MG63 (cell line): ENCODE measurements at regions not wholly inside any gene's neighbourhood (a gene's known extent, or its start where the extent isn't known, plus 50 kb on each side); places are given as distances from the start of the nearest gene placed in this dataset.

Experiments used
- DNase-seq: peaks from one replicate; pipeline ENCODE4 v3.0.0-alpha.2; 2020
- H3K27me3 ChIP-seq: fragments of 250-450 bp; sonication (Bioruptor Pico); 2 replicates; pipeline ENCODE4 v1.5.1; 2020; ENCODE audit warnings: mild to moderate bottlenecking, moderate library complexity
- H3K36me3 ChIP-seq: fragments of 250-450 bp; sonication (Bioruptor Pico); 2 replicates; pipeline ENCODE4 v1.5.1; 2020; ENCODE audit warnings: mild to moderate bottlenecking, moderate library complexity
- H3K4me3 ChIP-seq: fragments of 250-450 bp; sonication (Bioruptor Pico); 2 replicates; pipeline ENCODE4 v1.5.1; 2020; ENCODE audit warnings: mild to moderate bottlenecking, moderate library complexity
- H3K9me3 ChIP-seq: fragments of 250-450 bp; sonication (Bioruptor Pico); 2 replicates; pipeline ENCODE4 v1.5.1; 2020; ENCODE audit warnings: mild to moderate bottlenecking, moderate library complexity

DNA sequence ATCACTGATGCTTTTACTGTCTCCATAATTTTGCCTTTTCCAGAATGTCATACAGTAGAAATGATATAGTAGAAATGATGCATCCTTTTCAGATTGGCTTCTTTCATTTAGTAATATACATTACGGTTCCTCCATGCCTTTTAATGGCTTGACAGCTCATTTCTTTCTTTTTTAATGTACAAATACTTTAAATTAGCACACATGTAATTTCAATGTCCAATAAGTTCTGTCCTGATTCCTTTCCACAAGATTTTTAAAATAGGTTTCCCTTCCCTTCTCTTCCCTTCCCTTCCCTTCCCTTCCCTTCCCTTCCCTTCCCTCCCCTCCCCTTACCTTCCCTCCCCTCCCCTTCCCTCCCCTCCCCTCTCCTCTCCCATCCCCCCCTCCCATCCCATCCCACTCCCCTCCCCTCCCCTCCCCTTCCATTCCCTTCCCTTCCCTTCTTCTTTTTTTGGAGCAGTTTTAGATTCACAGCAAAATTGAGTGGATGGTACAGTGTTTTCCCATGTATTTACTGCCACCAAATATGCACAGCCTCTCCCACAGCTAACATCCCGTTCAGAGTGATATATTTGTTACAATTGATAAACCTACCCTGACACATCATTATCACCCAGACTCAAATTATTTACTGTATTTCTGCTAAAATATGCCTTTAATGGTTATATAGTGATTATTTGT, 398.8 kb downstream of the RNF144B start:
- Histone ChIP-seq H3K4me3 (no peak overlapping the region), H3K36me3 (no peaks in the 10 kb centered on the region), H3K27me3 (no peaks in the 10 kb centered on the region), H3K9me3 (no peaks in the 10 kb centered on the region)
- DNase-seq, result no peak

DNA sequence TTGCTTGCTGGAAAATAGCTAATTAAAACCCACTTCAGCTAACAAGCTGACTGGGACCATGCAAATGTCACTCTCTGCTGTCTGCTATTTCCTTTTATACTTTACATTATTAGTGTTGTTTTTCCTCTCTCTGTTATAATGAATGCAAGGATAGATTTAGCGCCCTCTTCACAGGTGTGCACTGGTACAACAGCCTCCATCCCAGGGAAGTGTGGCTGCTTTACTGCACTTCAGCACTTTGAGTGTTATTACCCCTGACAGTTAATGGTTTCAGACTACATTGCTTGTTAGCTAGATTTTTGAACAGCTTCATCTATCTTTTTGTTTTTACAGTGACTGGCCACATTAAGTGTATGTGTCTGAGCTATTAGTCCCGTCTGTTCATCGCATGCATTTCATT, 405.7 kb downstream of the RNF144B start:
- no peaks in the 10 kb centered on the region for H3K9me3 ChIP-seq
- no peaks in the 10 kb centered on the region for H3K36me3 ChIP-seq
- no peak overlapping the region for H3K4me3 ChIP-seq
- no peaks in the 10 kb centered on the region for H3K27me3 ChIP-seq
- no peak for DNase-seq

DNA sequence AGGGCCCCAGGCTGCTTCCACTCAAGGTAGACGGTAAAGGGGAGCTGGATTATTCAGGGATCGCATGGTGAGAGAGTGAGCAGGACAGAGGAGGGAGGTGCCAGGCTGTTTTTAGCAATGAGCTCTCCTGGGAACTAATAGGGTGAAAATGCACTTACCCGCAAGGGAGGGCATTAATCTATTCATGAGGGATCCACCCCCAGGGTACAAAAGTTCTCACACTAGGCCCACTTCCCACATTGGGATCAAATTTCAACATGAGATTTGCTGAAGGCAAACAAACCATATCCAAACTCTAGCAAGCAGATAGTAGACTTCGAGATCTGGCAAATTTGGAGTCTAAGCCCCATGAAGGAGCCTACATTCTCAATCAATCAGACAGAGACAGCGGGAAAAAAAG, 408.6 kb downstream of the RNF144B start:
- no peaks in the 10 kb centered on the region for H3K9me3 ChIP-seq
- no peaks in the 10 kb centered on the region for H3K27me3 ChIP-seq
- DNase-seq, result no peak
- no peaks in the 10 kb centered on the region for H3K36me3 ChIP-seq
- H3K4me3 ChIP-seq, result no peak overlapping the region

DNA sequence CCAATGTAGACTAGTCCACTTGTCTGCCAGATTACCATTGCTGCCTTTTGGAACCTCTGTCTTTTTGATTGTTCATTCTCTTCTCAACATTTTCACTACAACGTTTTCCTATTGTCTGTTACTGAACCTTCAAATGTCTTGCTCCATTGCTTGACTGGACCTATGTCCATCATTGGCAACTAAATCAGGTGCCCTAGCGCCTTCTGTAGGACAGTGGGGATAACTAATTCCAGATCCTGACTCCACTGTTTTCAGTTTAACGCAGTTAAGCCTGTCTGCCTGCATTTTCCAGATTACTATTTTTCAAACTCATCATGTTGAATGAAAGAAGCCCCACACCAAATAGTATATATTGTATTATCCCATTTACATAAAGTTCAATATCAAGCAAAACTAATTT, 433.6 kb downstream of the RNF144B start:
- Histone ChIP-seq H3K4me3 (no peak overlapping the region), H3K27me3 (no peaks in the 10 kb centered on the region), H3K36me3 (no peaks in the 10 kb centered on the region), H3K9me3 (peaks cover 9% of the 10 kb centered on the region; the same call in 1 of the 2 replicates)
- no peak for DNase-seq

DNA sequence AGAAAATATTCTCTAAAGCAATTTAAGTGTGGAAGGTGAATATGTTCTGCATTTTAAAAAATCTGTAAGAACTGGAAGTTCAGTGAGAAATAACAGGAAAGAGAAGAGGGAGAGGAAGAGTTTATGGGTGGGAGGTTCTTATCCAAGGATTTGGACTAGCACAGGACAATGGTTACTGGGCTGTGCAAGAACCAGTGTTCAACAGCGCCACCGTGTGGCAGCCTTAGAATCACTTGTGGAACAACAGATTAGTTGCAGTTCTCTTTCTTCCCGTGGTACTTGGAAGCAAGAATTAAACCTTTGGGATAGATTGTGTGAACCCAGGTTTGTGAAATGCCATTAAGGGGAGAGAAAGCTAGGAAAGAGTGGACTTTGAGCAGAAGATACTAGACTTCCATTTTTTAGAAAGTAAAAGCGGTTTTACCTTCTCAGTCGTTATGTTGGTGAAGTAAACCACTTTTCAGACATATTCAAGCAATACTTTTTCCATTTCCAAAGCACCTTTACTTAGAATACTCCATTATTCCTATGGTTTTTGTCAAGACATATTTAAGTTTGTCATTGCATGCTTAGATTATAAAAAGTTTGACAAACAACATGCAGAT, 436.7 kb downstream of the RNF144B start:
- DNase-seq, result peak; percentile 23
- H3K9me3 ChIP-seq, result peaks cover 9% of the 10 kb centered on the region; the same call in 1 of the 2 replicates
- no peaks in the 10 kb centered on the region for H3K36me3 ChIP-seq
- no peaks in the 10 kb centered on the region for H3K27me3 ChIP-seq
- no peak overlapping the region for H3K4me3 ChIP-seq

DNA sequence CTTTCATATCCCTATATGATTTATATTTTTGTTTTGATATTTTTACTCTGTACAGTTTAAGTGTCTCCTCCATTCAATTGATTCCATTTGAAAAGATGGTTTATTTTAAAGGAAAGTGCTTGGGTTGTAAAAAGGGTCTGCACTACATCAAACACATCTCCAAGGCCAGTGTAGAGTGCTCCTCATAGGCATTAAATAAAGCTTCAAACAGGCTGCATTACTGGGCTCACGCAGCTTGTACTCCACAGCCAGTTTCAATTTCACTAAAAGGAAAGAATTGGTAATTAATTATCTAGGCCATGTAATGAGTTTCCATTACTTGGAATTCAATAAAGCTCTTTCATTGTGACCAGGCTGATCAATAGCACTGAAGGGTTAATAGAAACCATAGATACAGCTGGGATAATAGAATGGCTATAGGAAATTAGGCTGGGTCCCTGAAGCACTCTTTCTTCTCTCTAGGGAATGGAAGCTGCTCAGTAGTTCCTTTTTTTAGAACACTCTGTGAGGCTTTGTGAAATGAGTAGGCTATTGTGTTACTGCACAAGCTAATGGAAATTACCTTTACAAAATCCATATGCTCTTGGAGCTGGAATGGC, 442.2 kb downstream of the RNF144B start:
- H3K27me3 ChIP-seq, result no peaks in the 10 kb centered on the region
- no peak for DNase-seq
- H3K36me3 ChIP-seq, result no peaks in the 10 kb centered on the region
- H3K4me3 ChIP-seq, result no peak overlapping the region
- H3K9me3 ChIP-seq, result no peaks in the 10 kb centered on the region

DNA sequence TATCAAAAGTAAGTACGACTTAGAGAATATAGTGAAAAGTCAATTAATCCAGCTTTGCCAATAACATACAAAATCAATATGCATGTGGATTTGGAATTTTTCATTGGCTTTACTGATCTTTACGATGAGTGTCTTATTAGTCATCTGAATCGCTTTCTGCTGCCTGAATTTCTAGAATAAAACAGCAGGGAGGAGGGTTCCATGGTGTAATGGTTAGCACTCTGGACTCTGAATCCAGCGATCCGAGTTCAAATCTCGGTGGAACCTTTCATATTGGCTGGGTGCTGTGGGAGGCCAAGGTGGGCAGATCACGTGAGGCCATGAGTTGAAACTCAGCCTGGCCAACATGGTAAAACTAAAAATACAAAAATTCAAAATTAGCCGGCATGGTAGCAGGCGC, 448.8 kb downstream of the RNF144B start:
- H3K27me3 ChIP-seq, result no peaks in the 10 kb centered on the region
- no peak for DNase-seq
- H3K9me3 ChIP-seq, result no peaks in the 10 kb centered on the region
- H3K4me3 ChIP-seq, result no peak overlapping the region
- no peaks in the 10 kb centered on the region for H3K36me3 ChIP-seq

DNA sequence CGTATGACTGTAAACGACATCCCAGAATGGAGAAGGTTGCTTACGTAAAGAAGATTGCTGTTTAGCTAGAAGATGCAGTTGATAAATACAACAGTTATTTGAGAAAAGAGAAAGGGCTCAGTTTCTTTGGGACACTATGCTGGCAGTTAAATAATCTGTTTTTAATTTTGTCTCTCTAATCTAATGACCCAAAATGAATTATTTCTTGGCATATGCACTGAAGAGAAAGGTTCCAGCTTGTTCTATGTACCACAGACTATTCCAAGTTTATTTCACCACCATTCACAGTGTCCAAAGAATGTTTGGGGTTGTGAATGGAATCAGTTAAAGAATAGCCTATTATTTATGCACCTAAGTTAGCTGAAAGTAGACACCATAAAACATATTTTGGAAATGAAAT, 449.9 kb downstream of the RNF144B start:
- DNase-seq, result no peak
- H3K4me3 ChIP-seq, result no peak overlapping the region
- H3K27me3 ChIP-seq, result no peaks in the 10 kb centered on the region
- H3K9me3 ChIP-seq, result no peaks in the 10 kb centered on the region
- H3K36me3 ChIP-seq, result no peaks in the 10 kb centered on the region

DNA sequence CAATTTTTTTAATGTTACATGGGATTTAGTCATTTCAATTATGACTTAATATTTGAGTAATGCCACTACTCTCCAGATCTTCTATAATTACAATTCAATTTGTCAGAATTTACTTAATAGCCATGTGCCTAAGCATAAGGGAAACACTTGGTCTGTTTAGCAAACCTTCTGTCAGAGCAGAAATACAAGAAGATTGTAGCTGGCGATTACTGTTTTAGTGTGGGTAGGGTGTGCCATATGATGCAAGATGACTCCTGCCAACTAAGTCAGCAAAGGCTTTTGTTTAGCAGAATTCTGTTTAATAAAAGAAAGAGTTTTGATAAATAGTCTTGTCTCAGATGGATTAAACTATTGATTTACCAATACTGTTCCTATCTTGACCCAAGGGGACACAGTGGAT, 455.4 kb downstream of the RNF144B start:
- Histone ChIP-seq H3K9me3 (no peaks in the 10 kb centered on the region), H3K4me3 (no peak overlapping the region), H3K36me3 (no peaks in the 10 kb centered on the region), H3K27me3 (no peaks in the 10 kb centered on the region)
- no peak for DNase-seq

DNA sequence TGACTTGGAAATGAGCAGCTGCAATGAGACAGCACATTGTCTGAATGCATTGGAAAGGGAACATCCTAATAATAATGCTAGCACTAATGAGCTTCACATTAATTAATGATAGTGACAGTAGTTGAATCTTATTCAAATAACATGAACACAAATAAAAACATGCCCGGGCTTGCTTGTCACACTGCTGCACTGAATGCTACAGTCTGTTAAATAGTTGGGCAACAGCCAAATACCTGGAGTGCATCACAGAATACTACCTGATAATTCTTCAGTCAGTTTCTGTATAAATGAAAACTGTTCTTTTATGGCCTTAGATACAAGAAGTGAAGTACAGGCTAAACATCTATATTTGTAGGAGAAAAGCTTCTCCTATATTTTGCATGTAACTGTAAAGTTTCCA, 458.7 kb downstream of the RNF144B start:
- H3K27me3 ChIP-seq, result no peaks in the 10 kb centered on the region
- no peaks in the 10 kb centered on the region for H3K9me3 ChIP-seq
- no peak overlapping the region for H3K4me3 ChIP-seq
- H3K36me3 ChIP-seq, result no peaks in the 10 kb centered on the region
- DNase-seq, result no peak

DNA sequence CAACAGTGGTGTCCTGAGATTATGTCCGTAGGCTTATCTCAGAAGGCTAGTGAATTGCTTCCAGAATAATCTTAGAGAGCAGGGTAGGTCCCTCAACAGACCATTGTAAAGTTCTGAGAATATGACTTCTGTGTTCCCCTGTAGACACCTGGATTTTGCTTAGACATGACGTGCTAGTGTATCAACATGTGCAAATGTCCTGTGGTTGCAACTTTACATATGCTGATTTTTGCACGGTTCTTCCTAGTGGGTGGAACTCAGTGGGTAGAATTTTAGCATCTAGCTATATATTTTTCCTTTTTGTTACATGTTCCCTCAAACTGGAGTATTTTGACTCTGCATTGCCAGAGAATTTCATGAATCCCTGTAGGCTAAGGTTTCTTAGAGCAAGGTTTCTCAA, 459.2 kb downstream of the RNF144B start:
- DNase-seq, result no peak
- no peaks in the 10 kb centered on the region for H3K27me3 ChIP-seq
- H3K9me3 ChIP-seq, result no peaks in the 10 kb centered on the region
- H3K4me3 ChIP-seq, result no peak overlapping the region
- H3K36me3 ChIP-seq, result no peaks in the 10 kb centered on the region

DNA sequence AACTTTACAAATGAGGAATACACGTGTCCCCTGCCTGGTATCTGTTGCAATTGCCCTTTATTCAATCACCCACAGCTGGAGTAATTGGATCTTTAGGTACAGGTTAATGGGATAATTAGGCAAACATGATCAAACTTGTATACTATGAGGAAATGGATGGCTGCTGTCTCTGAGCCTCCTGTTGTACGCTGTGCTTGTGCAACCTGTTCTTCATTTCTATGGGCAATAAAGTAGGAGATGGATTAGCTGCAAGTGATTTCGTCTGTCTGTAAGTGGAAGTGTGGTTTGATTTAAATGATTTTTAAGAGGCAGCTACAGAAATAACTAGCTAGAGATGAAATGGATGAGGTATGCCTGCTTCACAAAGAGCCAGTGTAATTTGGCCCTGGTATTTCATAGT, 474.1 kb downstream of the RNF144B start:
- no peaks in the 10 kb centered on the region for H3K36me3 ChIP-seq
- no peak for DNase-seq
- no peaks in the 10 kb centered on the region for H3K27me3 ChIP-seq
- H3K4me3 ChIP-seq, result no peak overlapping the region
- no peaks in the 10 kb centered on the region for H3K9me3 ChIP-seq

DNA sequence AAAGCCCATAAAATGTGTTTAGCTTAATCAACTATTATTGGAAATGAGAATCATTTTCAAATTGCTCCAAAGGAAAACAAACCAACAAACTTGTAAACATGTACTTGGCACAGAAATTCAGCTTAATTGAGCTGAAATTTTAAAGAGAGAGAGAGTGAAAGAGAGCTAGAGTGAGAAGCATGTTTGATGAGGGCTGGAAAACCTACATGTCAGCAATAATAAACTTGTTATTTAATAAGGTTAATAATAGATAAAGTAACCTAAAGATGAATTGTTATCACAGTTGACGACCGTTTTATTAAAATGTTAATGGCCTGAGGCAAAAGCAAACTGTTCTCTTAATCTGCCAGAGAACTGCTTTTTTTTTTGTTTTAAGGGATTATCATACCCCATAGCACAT, 496.1 kb downstream of the RNF144B start:
- H3K9me3 ChIP-seq, result no peaks in the 10 kb centered on the region
- no peak for DNase-seq
- no peaks in the 10 kb centered on the region for H3K36me3 ChIP-seq
- H3K4me3 ChIP-seq, result no peak overlapping the region
- no peaks in the 10 kb centered on the region for H3K27me3 ChIP-seq

DNA sequence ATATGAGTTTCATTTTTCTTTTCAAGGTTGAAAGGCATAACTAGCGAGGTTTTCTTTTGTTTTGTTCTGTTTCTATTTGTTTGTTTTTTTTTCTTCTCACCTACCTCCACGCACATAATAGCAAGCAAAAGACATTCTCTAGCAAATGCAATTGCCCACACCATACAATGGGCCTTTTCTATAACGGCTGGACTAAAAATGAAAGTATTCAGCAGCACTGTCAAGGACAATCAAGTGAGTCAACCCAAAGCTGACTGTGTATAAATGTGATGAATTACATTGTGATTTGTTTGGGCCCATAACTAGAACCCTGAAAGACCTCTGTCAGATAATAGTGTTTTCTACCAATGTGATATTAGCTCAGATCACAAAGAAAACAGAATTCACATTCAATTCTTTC, 496.7 kb downstream of the RNF144B start:
- DNase-seq, result no peak
- Histone ChIP-seq H3K9me3 (no peaks in the 10 kb centered on the region), H3K27me3 (no peaks in the 10 kb centered on the region), H3K4me3 (no peak overlapping the region), H3K36me3 (no peaks in the 10 kb centered on the region)

DNA sequence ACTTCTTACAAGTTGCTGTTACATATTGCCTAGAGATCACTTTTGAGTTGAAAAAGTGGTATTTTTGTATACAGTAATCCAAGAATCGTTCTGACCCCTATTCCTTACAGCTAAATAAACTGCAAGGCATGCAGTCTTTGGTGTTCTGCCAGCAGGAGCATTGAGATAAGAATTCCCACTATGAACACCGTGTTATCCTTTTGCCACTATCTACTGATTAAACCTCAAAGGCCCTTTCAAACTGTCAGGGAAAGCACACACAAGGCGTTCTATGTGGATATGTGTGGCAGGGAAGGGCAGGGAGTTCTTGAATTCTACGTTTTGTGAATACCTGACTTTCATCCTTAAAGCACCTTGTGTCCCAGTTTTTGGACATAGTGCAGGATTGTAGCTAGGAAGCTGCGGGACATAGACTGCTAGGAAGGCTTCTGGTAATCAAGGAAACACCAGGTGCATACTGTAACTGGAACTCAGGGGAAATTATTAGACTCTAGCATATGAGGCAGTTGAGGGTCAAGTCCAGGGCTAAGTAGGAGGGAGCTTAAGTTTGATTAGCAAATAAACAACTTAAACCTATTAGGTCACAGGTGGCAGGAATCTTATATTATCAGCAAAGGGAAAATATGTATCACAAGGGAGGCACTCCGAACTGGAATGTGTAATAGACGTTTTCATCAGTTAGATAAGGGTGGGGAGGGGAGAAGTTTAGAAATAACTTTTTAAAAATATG, 506.6 kb downstream of the RNF144B start:
- no peaks in the 10 kb centered on the region for H3K36me3 ChIP-seq
- no peaks in the 10 kb centered on the region for H3K9me3 ChIP-seq
- H3K4me3 ChIP-seq, result no peak overlapping the region
- DNase-seq, result no peak
- no peaks in the 10 kb centered on the region for H3K27me3 ChIP-seq

DNA sequence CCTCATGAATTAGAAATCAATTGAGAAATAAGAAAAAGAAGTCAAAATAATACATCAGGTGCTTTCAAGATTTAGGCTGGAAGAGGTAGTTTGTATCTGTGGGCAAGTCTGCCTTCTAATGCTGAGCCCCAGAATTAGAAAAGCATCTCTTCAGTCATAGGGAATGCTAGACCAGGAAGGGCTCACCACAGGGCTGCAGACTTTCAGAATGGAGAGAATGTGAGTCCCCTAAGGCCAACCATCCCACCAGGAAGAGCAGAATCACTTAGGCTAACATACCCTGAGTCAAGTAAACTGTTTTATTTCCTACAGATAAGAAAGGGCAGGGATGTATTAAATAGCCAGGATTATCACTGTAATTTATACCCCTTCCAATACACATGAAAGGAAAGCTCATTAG, 510.2 kb downstream of the RNF144B start:
- no peak for DNase-seq
- no peaks in the 10 kb centered on the region for H3K27me3 ChIP-seq
- no peaks in the 10 kb centered on the region for H3K9me3 ChIP-seq
- no peak overlapping the region for H3K4me3 ChIP-seq
- H3K36me3 ChIP-seq, result no peaks in the 10 kb centered on the region

DNA sequence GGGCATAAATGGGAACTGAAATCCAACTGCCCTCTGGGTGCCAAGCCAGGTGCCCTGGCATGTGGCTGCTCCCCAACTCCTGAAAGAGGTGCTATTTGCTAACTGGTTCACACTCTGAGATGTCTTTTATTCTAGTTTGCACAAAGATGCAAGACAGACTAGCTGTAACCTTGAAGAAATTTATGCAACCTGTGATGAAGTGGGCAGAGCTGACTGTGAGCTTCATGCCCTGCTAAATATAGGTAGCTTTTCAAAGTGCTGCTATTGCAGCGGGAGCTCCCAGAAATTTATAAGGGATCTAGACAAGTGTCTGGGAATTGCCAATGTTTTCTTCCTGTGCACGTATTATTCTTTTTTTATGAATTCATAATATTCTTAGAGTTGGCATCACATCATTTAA, 517.5 kb downstream of the RNF144B start:
- Histone ChIP-seq H3K27me3 (no peaks in the 10 kb centered on the region), H3K9me3 (no peaks in the 10 kb centered on the region), H3K36me3 (no peaks in the 10 kb centered on the region), H3K4me3 (no peak overlapping the region)
- no peak for DNase-seq

DNA sequence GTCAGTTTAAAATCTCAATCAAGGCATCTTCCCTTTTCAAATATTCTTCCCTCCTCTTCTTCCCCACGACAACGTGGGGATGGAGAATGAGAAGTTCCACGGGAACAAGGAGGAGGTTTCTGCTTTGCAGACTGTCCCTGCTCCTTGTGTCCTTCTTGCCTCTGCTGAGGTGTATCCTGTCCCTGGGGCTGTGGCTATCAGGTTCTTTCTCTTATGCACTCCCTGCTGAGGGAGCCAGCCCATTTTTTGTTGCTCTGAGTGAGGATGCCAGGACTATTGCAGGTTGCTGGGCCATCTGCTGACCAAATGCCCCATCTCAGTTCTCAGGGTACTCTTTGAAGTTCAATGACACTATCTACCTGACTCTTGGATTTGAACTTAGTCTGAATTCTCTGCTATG, 533.6 kb downstream of the RNF144B start:
- H3K4me3 ChIP-seq, result no peak overlapping the region
- no peaks in the 10 kb centered on the region for H3K36me3 ChIP-seq
- no peaks in the 10 kb centered on the region for H3K9me3 ChIP-seq
- H3K27me3 ChIP-seq, result no peaks in the 10 kb centered on the region
- no peak for DNase-seq
